Chondrocyte (in vitro differentiated cells): ENCODE measurements at regions not wholly inside any gene's neighbourhood (a gene's known extent, or its start where the extent isn't known, plus 50 kb on each side); places are given as distances from the start of the nearest gene placed in this dataset.

ENCODE experiments used
- DNase-seq: peaks from one replicate; pipeline ENCODE4 v3.0.0; 2021; ENCODE audit warnings: mixed read lengths, low spot score
- H3K27ac Mint-ChIP-seq: one replicate; pipeline ENCODE4 v1.8.0; 2021; ENCODE audit warnings: mild to moderate bottlenecking, moderate library complexity, mixed read lengths; ENCODE audit not compliant: unreplicated experiment
- H3K27me3 Mint-ChIP-seq: 2 replicates; pipeline ENCODE4 v1.8.0; 2021; ENCODE audit warnings: low read depth, mixed read lengths
- H3K36me3 Mint-ChIP-seq: 2 replicates; pipeline ENCODE4 v1.8.0; 2021; ENCODE audit warnings: low read depth, mixed read lengths
- H3K4me1 Mint-ChIP-seq: 2 replicates; pipeline ENCODE4 v1.8.0; 2021; ENCODE audit warnings: low read depth, mild to moderate bottlenecking, mixed read lengths
- H3K4me3 Mint-ChIP-seq: one replicate; pipeline ENCODE4 v1.8.0; 2021; ENCODE audit warnings: mild to moderate bottlenecking, moderate library complexity, mixed read lengths; ENCODE audit not compliant: unreplicated experiment
- H3K9me3 Mint-ChIP-seq: 2 replicates; pipeline ENCODE4 v1.8.0; 2021; ENCODE audit warnings: low read depth, mixed read lengths
- TF ChIP-seq, protein P1 (sequence below): fragments of 200-600 bp; sonication (generic); IDR thresholded peaks from 2 replicates; pipeline ENCODE4 v1.5.0; 2021; ENCODE audit warnings: antibody characterized with exemption, mild to moderate bottlenecking, moderate library complexity

DNA sequence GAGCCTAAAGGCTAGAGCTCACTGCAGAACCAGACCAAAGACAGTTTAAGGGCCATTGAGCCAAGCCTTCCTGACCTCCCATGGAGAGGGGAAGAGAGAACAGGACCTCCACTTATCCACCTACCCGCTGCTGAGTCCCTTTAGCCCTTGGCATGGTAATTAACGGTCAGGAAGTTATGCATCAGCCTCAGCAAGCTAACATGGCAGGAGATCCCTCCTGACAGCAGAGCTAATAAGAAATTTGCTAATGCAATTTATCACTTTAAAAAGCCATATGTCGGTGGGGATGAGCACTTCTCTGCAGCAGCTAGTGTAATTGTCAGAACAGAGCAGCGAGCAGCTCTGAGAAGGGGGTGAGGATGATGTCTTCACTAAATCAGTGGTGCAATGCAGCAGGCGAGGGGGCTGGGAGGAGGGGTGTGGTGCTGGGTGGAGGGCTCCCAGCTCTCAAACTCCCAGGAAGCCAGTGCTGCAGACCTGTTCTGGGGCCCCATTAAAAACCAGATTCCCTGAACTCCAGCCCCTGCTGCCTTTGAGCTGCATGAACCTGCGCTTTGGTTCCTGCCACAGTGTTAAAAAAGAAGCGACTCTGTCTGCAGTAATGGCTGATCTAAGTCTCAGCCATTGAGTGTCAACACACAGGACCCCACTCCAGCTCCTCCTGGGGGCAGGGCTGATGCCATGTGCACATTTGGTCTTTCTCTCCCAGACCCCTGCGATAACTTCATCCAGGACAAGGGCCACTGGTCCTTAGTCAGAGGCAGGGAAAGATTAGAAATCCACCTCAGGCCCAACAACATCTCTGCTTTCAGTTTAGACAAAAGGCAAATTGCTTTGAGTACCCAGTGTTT lies 63.0 kb upstream of the CALM2 start:
- DNase-seq, result no peak
- TF ChIP-seq, protein P1, sequence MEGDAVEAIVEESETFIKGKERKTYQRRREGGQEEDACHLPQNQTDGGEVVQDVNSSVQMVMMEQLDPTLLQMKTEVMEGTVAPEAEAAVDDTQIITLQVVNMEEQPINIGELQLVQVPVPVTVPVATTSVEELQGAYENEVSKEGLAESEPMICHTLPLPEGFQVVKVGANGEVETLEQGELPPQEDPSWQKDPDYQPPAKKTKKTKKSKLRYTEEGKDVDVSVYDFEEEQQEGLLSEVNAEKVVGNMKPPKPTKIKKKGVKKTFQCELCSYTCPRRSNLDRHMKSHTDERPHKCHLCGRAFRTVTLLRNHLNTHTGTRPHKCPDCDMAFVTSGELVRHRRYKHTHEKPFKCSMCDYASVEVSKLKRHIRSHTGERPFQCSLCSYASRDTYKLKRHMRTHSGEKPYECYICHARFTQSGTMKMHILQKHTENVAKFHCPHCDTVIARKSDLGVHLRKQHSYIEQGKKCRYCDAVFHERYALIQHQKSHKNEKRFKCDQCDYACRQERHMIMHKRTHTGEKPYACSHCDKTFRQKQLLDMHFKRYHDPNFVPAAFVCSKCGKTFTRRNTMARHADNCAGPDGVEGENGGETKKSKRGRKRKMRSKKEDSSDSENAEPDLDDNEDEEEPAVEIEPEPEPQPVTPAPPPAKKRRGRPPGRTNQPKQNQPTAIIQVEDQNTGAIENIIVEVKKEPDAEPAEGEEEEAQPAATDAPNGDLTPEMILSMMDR, result no peak
- no peaks in the 10 kb centered on the region for H3K9me3 Mint-ChIP-seq
- no peaks in the 10 kb centered on the region for H3K27me3 Mint-ChIP-seq
- peaks cover 32% of the 10 kb centered on the region for H3K4me1 Mint-ChIP-seq
- no peaks in the 10 kb centered on the region for H3K36me3 Mint-ChIP-seq
- H3K4me3 Mint-ChIP-seq, result no peak overlapping the region
- H3K27ac Mint-ChIP-seq, result no peak overlapping the region

DNA sequence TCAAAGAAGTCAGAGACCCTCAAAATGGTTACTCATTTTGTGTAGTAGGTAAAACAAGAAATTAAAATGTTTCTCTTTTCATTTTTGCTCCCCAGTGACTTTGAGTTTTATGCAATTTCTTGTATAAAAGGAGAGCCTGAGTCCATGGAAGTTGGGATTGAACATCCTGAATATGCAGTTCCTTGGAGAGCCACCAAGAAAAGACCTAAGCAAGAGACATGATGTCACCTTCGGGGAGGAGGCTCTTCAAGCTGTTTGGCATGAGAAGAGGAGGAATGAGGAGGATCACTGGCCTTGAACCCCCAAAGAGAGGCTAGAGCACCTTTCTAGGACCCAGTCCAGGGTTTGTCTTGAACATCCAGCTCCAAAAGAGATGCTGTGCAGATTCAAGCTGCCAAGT lies 62.3 kb upstream of the CALM2 start:
- Mint-ChIP-seq H3K4me3 (no peak overlapping the region), H3K27ac (no peak overlapping the region), H3K27me3 (no peaks in the 10 kb centered on the region), H3K4me1 (peaks cover 34% of the 10 kb centered on the region), H3K36me3 (no peaks in the 10 kb centered on the region), H3K9me3 (no peaks in the 10 kb centered on the region)
- DNase-seq, result no peak
- TF ChIP-seq, protein P1, result no peak

DNA sequence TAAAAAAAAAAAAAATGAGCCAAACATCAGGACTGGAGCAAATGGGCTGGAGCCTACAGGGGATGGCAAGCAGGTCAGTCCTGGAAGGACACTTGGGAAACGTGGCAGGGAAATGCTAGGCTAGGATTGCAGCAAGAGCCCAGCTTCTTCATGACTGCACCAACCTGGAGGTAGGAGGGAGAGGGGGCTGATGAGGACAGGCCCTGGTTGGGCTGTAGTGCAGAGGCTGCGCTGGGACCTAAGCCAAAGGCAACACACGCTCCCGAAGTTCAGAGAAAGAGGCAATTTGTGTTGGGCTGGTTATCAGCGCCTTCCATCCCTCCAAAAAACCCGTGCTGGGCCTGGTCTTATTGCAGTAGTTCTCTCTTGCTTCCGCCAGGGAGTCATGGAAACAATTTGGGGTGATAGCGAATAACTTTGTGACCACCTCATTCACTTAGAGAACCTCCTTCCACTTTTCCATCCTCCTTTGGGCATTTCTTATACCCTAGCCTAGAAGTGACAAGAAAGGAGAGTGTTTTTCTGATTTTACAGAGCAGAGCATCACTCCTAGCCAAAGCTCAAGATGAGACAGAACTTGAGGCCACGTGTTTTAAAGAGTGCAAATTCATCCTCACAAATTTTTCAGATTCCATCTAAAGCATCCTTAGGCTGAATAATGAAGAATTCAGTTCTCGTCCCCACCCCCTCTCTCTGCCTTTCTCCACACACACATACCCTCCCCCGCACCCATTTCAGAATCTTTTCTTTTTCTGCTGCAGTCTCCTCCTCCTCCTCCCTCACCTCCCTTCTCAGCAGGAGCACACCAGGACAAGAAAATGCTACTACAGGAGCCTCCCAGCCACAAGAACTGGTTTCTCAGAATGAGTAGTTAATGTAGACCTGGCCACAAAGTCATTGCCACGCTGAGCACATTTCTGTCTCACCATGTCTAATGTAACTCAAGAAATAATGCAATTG lies 61.3 kb upstream of the CALM2 start:
- Mint-ChIP-seq H3K27me3 (no peaks in the 10 kb centered on the region), H3K9me3 (no peaks in the 10 kb centered on the region), H3K4me1 (peaks cover 43% of the 10 kb centered on the region), H3K27ac (peak overlapping the region; percentile 76), H3K4me3 (no peak overlapping the region), H3K36me3 (no peaks in the 10 kb centered on the region)
- DNase-seq, result no peak
- TF ChIP-seq, protein P1, result no peak

DNA sequence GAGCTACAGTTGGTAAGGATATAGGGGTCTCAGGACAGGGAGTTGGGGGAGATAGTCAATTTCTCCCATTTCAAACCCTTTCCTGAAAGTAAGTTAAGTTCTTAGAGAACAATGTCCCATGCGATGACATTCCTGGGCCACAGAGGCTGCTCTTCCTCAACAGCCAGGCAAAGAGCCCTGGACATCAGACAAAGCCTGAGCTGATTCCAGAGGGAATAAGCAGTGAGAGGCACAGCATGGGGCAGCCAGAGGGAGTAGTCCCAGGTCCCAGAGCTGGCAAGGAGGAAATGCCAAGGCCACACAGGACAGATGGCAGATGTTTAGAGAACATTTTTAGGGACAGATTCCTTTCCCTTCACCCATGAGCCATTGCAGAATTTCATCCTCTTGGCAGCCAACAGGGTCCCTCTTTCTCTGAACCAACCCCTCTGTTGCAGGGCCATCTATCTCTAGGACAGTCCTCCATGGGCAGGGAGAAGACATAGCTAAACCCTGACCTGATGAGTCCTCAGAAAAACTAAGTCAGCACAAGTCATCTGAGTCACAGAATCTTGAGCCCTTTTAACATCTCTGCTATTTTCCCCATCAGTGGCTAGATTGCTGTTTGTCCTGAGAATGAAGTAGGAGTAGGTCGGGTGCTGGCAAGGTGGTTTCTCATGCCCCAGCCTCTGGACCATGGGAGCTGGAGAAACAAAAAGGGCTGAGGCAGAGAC lies 60.3 kb upstream of the CALM2 start:
- TF ChIP-seq, protein P1, result no peak
- no peaks in the 10 kb centered on the region for H3K36me3 Mint-ChIP-seq
- no peaks in the 10 kb centered on the region for H3K27me3 Mint-ChIP-seq
- peaks cover 48% of the 10 kb centered on the region for H3K4me1 Mint-ChIP-seq
- H3K27ac Mint-ChIP-seq, result peak overlapping the region; percentile 76
- no peak for DNase-seq
- no peak overlapping the region for H3K4me3 Mint-ChIP-seq
- no peaks in the 10 kb centered on the region for H3K9me3 Mint-ChIP-seq

DNA sequence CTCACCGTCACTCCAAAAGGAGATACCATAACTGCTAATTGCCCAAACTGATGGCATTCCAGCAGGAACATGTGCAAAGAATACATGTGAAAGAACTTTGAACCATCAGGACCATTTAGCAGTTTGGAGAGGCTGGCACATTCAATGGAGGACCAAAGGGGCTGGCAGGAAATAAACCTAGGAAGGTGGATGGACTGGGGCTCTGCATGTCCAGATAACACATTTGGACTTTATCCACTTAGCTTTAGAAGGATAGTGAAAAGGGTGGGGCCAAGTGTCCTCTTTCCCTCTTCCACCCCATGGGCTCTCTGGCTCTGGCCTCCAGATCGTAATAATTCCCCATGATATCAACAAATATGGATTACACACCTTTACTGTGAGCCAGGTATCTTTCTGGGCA lies 58.8 kb upstream of the CALM2 start:
- DNase-seq, result no peak
- H3K27me3 Mint-ChIP-seq, result no peaks in the 10 kb centered on the region
- H3K36me3 Mint-ChIP-seq, result no peaks in the 10 kb centered on the region
- no peaks in the 10 kb centered on the region for H3K9me3 Mint-ChIP-seq
- H3K4me3 Mint-ChIP-seq, result no peak overlapping the region
- TF ChIP-seq, protein P1, result no peak
- no peak overlapping the region for H3K27ac Mint-ChIP-seq
- peaks cover 54% of the 10 kb centered on the region for H3K4me1 Mint-ChIP-seq
